HL-60 (cell line): ENCODE measurements at regions not wholly inside any gene's neighbourhood (a gene's known extent, or its start where the extent isn't known, plus 50 kb on each side); places are given as distances from the start of the nearest gene placed in this dataset.

Experiments
- CTCF ChIP-seq: IDR thresholded peaks from one replicate; pipeline ENCODE4 v1.5.1; 2011; ENCODE audit warnings: low read length, control low read depth, inconsistent platforms; ENCODE audit not compliant: insufficient read depth
- GABPA ChIP-seq: IDR thresholded peaks from 2 replicates; pipeline ENCODE4 v1.6.1; 2012; ENCODE audit warnings: low read depth
- POLR2AphosphoS5 ChIP-seq: IDR thresholded peaks from 2 replicates; pipeline ENCODE4 v1.6.1; 2012; ENCODE audit warnings: low read depth
- REST ChIP-seq: IDR thresholded peaks from 2 replicates; pipeline ENCODE4 v1.6.1; 2012; ENCODE audit warnings: low read depth; ENCODE audit not compliant: insufficient replicate concordance
- SPI1 ChIP-seq: IDR thresholded peaks from 2 replicates; pipeline ENCODE4 v1.6.1; 2012; ENCODE audit warnings: low read depth, mild to moderate bottlenecking, borderline replicate concordance

- TF ChIP-seq CTCF: no peak
- no peak for TF ChIP-seq POLR2AphosphoS5
- TF ChIP-seq REST: no peak
- no peak for TF ChIP-seq GABPA
- no peak for TF ChIP-seq SPI1
Observed at GRCh38 chrX:80511969-80512760, 91.9 kb downstream of the TENT5D start.
